ENCODE measurements at regions not wholly inside any gene's neighbourhood (a gene's known extent, or its start where the extent isn't known, plus 50 kb on each side); places are given as distances from the start of the nearest gene placed in this dataset.
"Not testable (repeated sequence)": the region's sequence is repeated elsewhere in the genome, so short reads cannot be mapped to it uniquely, and the experiment has no call there.

- not testable (repeated sequence) for TF ChIP-seq SUZ12 (IDR thresholded peaks at IDR 0.05; ENCODE audit: extremely low read depth, insufficient read depth, insufficient read length); YY1 (IDR thresholded peaks at IDR 0.05; ENCODE audit: insufficient read depth, insufficient read length)
These were observed 168.8 kb upstream of the ZNG1F start for GRCh38 chr9:41357918-41358404.

Data from NT2/D1 (cell line).